ENCODE measurements at regions not wholly inside any gene's neighbourhood (a gene's known extent, or its start where the extent isn't known, plus 50 kb on each side); places are given as distances from the start of the nearest gene placed in this dataset.

GRCh38 chr3:160106905-160107861 is 118.0 kb upstream of the C3orf80 start:
- DNase-seq (ENCODE audit: low read depth) (no peak), FAIRE-seq (no peak)
- no peak overlapping the region for H3K4me3 ChIP-seq (ENCODE audit: insufficient read depth, low read depth, low read length)
- no peak overlapping the region for H3K4me3 Mint-ChIP-seq (ENCODE audit: unreplicated experiment)
- H4K20me1 ChIP-seq (ENCODE audit: insufficient read depth, low read length): no peaks in the 10 kb centered on the region
- H3K4me2 ChIP-seq (ENCODE audit: low read length): no peak overlapping the region
- H3K9ac ChIP-seq (ENCODE audit: low read length): no peak overlapping the region
- H3K27me3 ChIP-seq (ENCODE audit: insufficient read depth, low read length): no peaks in the 10 kb centered on the region
- no peaks in the 10 kb centered on the region for H3K4me1 Mint-ChIP-seq (ENCODE audit: low read depth, unreplicated experiment)
- H3K79me2 ChIP-seq (ENCODE audit: insufficient read depth, low read length): no peaks in the 10 kb centered on the region
- no peak overlapping the region for H2AFZ ChIP-seq (ENCODE audit: low read depth, low read length)
- no peak overlapping the region for H3K27ac Mint-ChIP-seq (ENCODE audit: unreplicated experiment)
- TF ChIP-seq CTCF (IDR thresholded peaks at IDR 0.05; ENCODE audit: insufficient read depth, low read depth, low read length) (no peak), EZH2 (IDR thresholded peaks at IDR 0.05; ENCODE audit: insufficient read depth, low read length) (no peak)
- no peaks in the 10 kb centered on the region for H3K27me3 Mint-ChIP-seq (ENCODE audit: low read depth, unreplicated experiment)
- no peak overlapping the region for H3K27ac ChIP-seq (ENCODE audit: low read depth, low read length)
- no peaks in the 10 kb centered on the region for H3K36me3 ChIP-seq (ENCODE audit: insufficient read depth, low read length)
- H3K4me1 ChIP-seq (ENCODE audit: insufficient read depth, low read length): no peaks in the 10 kb centered on the region
- H3K36me3 Mint-ChIP-seq (ENCODE audit: low read depth, unreplicated experiment): no peaks in the 10 kb centered on the region
- H3K9me3 Mint-ChIP-seq (ENCODE audit: unreplicated experiment): no peaks in the 10 kb centered on the region
- H3K9me3 ChIP-seq (ENCODE audit: insufficient read depth, low read depth, low read length): no peaks in the 10 kb centered on the region

- Histone ChIP-seq H3K4me2 (ENCODE audit: low read length) (no peak overlapping the region), H4K20me1 (ENCODE audit: insufficient read depth, low read length) (no peaks in the 10 kb centered on the region), H3K27me3 (ENCODE audit: insufficient read depth, low read length) (no peaks in the 10 kb centered on the region), H3K27ac (ENCODE audit: low read depth, low read length) (no peak overlapping the region), H3K36me3 (ENCODE audit: insufficient read depth, low read length) (no peaks in the 10 kb centered on the region), H3K9ac (ENCODE audit: low read length) (no peak overlapping the region), H3K79me2 (ENCODE audit: insufficient read depth, low read length) (no peaks in the 10 kb centered on the region), H2AFZ (ENCODE audit: low read depth, low read length) (no peak overlapping the region), H3K9me3 (ENCODE audit: insufficient read depth, low read depth, low read length) (no peaks in the 10 kb centered on the region), H3K4me1 (ENCODE audit: insufficient read depth, low read length) (no peaks in the 10 kb centered on the region), H3K4me3 (ENCODE audit: insufficient read depth, low read depth, low read length) (no peak overlapping the region)
- Mint-ChIP-seq H3K4me1 (ENCODE audit: low read depth, unreplicated experiment) (no peaks in the 10 kb centered on the region), H3K9me3 (ENCODE audit: unreplicated experiment) (no peaks in the 10 kb centered on the region), H3K36me3 (ENCODE audit: low read depth, unreplicated experiment) (no peaks in the 10 kb centered on the region), H3K27ac (ENCODE audit: unreplicated experiment) (no peak overlapping the region), H3K4me3 (ENCODE audit: unreplicated experiment) (no peak overlapping the region), H3K27me3 (ENCODE audit: low read depth, unreplicated experiment) (no peaks in the 10 kb centered on the region)
- DNase-seq (ENCODE audit: low read depth) (no peak), FAIRE-seq (no peak)
- TF ChIP-seq CTCF (IDR thresholded peaks at IDR 0.05; ENCODE audit: insufficient read depth, low read depth, low read length) (no peak), EZH2 (IDR thresholded peaks at IDR 0.05; ENCODE audit: insufficient read depth, low read length) (no peak)
Measured at GRCh38 chr3:160108362-160108761, 116.9 kb upstream of the C3orf80 start.

- TF ChIP-seq EZH2 (IDR thresholded peaks at IDR 0.05; ENCODE audit: insufficient read depth, low read length): no peak
- TF ChIP-seq CTCF (IDR thresholded peaks at IDR 0.05; ENCODE audit: insufficient read depth, low read depth, low read length): no peak
- no peaks in the 10 kb centered on the region for H3K27me3 Mint-ChIP-seq (ENCODE audit: low read depth, unreplicated experiment)
- FAIRE-seq (no peak), DNase-seq (ENCODE audit: low read depth) (no peak)
- Histone ChIP-seq H3K27me3 (ENCODE audit: insufficient read depth, low read length) (no peaks in the 10 kb centered on the region), H3K4me1 (ENCODE audit: insufficient read depth, low read length) (no peaks in the 10 kb centered on the region), H3K79me2 (ENCODE audit: insufficient read depth, low read length) (no peaks in the 10 kb centered on the region), H4K20me1 (ENCODE audit: insufficient read depth, low read length) (no peaks in the 10 kb centered on the region), H3K9ac (ENCODE audit: low read length) (no peak overlapping the region), H3K4me3 (ENCODE audit: insufficient read depth, low read depth, low read length) (no peak overlapping the region), H2AFZ (ENCODE audit: low read depth, low read length) (no peak overlapping the region), H3K4me2 (ENCODE audit: low read length) (no peak overlapping the region), H3K27ac (ENCODE audit: low read depth, low read length) (no peak overlapping the region), H3K9me3 (ENCODE audit: insufficient read depth, low read depth, low read length) (no peaks in the 10 kb centered on the region), H3K36me3 (ENCODE audit: insufficient read depth, low read length) (no peaks in the 10 kb centered on the region)
- H3K27ac Mint-ChIP-seq (ENCODE audit: unreplicated experiment): no peak overlapping the region
- H3K4me3 Mint-ChIP-seq (ENCODE audit: unreplicated experiment): no peak overlapping the region
- peaks cover 1% of the 10 kb centered on the region for H3K9me3 Mint-ChIP-seq (ENCODE audit: unreplicated experiment)
- H3K36me3 Mint-ChIP-seq (ENCODE audit: low read depth, unreplicated experiment): no peaks in the 10 kb centered on the region
- no peaks in the 10 kb centered on the region for H3K4me1 Mint-ChIP-seq (ENCODE audit: low read depth, unreplicated experiment)
Measured at GRCh38 chr3:160112481-160112880, 112.7 kb upstream of the C3orf80 start.

Data from astrocyte (in vitro differentiated cells and primary cell).